ENCODE measurements at regions not wholly inside any gene's neighbourhood (a gene's known extent, or its start where the extent isn't known, plus 50 kb on each side); places are given as distances from the start of the nearest gene placed in this dataset.
A peak's percentile ranks its signal among the peaks of the same experiment; 100 is the strongest.
"Not testable (repeated sequence)": the region's sequence is repeated elsewhere in the genome, so short reads cannot be mapped to it uniquely, and the experiment has no call there.

- TF ChIP-seq, protein P1, sequence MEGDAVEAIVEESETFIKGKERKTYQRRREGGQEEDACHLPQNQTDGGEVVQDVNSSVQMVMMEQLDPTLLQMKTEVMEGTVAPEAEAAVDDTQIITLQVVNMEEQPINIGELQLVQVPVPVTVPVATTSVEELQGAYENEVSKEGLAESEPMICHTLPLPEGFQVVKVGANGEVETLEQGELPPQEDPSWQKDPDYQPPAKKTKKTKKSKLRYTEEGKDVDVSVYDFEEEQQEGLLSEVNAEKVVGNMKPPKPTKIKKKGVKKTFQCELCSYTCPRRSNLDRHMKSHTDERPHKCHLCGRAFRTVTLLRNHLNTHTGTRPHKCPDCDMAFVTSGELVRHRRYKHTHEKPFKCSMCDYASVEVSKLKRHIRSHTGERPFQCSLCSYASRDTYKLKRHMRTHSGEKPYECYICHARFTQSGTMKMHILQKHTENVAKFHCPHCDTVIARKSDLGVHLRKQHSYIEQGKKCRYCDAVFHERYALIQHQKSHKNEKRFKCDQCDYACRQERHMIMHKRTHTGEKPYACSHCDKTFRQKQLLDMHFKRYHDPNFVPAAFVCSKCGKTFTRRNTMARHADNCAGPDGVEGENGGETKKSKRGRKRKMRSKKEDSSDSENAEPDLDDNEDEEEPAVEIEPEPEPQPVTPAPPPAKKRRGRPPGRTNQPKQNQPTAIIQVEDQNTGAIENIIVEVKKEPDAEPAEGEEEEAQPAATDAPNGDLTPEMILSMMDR (IDR thresholded peaks at IDR 0.05), result no peak
- no peak overlapping the region for H3K4me3 ChIP-seq
- no peak overlapping the region for H3K27ac ChIP-seq
- no peaks in the 10 kb centered on the region for H3K4me1 ChIP-seq
- intact Hi-C loops (cut with DNase I), result no loop called here
- ATAC-seq (no peak), DNase-seq (peak in 1 of 4 donors; percentile 60)
- H3K27me3 ChIP-seq, result no peaks in the 10 kb centered on the region
- peaks cover 0 to 6% of the 10 kb centered on the region in 2 donors for H3K9me3 ChIP-seq
- H3K36me3 ChIP-seq, result no peaks in the 10 kb centered on the region
Measured at GRCh38 chr3:20552605-20553275, 366.7 kb upstream of the SGO1 start.

DNA sequence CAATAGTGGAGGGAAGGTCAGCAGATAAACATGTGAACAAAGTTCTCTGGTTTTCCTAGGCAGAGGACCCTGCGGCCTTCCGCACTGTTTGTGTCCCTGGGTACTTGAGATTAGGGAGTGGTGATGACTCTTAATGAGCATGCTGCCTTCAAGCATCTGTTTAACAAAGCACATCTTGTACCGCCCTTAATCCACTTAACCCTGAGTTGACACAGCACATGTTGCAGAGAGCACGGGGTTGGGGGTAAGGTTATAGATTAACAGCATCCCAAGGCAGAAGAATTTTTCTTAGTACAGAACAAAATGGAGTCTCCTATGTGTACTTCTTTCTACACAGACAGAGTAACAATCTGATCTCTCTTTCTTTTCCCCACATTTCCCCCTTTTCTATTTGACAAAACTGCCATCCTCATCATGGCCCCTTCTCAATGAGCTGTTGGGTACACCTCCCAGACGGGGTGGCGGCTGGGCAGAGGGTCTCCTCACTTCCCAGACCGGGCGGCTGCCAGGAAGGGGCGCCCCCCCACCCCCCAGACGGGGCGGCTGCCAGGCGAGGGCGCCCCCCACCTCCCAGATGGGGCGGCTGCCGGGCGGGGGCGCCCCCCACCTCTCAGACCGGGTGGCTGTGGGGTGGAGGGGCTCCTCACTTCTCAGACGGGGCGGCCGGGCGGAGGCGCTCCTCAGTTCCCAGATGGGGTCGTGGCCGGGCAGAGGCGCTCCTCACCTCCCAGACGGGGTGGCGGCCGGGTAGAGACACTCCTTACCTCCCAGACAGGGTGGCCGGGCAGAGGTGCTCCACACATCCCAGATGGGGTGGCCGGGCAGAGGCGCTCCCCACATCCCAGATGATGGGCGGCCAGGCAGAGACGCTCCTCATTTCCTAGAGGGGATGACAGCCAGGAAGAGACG, 361.6 kb upstream of the SGO1 start:
- intact Hi-C loops (cut with DNase I); H3K9me3 ChIP-seq; H3K4me3 ChIP-seq; H3K27ac ChIP-seq; H3K27me3 ChIP-seq; H3K36me3 ChIP-seq; H3K4me1 ChIP-seq; ATAC-seq: not testable (repeated sequence)
- peak in 1 of 4 donors; percentile 63 for DNase-seq

DNA sequence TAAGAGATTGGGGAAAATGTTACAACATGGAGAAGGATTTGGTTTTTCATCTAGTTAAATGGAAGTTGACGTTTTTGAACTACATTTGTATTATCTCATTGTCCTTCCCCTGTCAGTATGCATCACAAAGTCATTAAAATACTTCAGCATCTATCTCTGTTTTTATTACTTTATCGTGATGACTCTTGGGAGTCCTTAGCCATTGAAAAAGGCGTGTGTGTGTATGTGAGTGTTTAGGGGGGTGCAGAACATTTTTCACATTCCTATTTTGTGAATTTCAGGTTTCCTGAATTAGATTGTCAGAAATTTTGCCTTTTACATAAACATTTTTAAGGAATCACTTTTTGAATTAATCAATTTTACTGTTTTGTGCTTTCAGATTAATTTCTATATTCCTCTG, 360.6 kb upstream of the SGO1 start:
- intact Hi-C loops (cut with DNase I), result no loop called here
- no peak overlapping the region for H3K4me3 ChIP-seq
- H3K36me3 ChIP-seq, result no peaks in the 10 kb centered on the region
- no peaks in the 10 kb centered on the region for H3K4me1 ChIP-seq
- no peak for DNase-seq
- no peak for ATAC-seq
- H3K27ac ChIP-seq, result no peak overlapping the region
- H3K9me3 ChIP-seq, result peaks cover 0 to 2% of the 10 kb centered on the region in 2 donors
- TF ChIP-seq, protein P1 (IDR thresholded peaks at IDR 0.05), result no peak
- no peaks in the 10 kb centered on the region for H3K27me3 ChIP-seq

DNA sequence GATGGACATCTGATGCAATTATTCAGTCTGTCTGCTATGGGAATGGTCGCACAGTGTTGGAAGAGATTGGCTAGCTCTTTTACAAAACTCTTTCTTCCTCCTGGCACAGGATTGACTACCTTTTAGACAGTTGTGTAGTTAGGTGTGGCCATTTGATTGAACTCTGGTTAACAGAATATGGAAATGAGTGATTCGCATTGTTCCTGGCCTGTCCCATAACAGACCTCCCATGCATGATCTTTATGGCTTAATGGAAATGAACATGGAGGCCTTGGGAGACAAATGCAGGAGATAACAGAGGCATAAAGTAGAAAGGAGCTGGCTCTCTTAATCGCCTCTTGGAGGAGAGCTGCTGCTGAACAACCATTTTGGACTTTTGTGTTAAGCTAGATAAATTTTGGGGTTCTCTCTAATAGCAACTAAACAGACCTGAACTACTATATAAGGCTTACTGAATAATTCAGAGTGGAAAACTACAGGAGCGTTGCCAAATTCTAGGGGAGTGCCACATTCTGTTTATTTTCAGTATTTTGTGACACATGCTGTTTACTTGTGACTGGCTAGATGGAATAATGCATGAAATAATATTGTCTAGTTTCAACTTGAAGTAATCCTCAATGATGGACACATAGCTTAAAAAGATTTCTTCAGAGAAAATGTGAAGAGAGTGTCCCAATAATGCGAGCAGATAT, 357.7 kb upstream of the SGO1 start:
- Histone ChIP-seq H3K27ac (no peak overlapping the region), H3K36me3 (no peaks in the 10 kb centered on the region), H3K27me3 (no peaks in the 10 kb centered on the region), H3K4me3 (no peak overlapping the region), H3K9me3 (peaks cover 0 to 2% of the 10 kb centered on the region in 2 donors), H3K4me1 (no peaks in the 10 kb centered on the region)
- intact Hi-C loops (cut with DNase I), result no loop called here
- ATAC-seq (no peak), DNase-seq (no peak)
- TF ChIP-seq, protein P1 (IDR thresholded peaks at IDR 0.05), result no peak

- H3K4me3 ChIP-seq, result no peak overlapping the region
- intact Hi-C loops (cut with DNase I), result no loop called here
- H3K27me3 ChIP-seq, result no peaks in the 10 kb centered on the region
- no peaks in the 10 kb centered on the region for H3K36me3 ChIP-seq
- no peaks in the 10 kb centered on the region for H3K4me1 ChIP-seq
- H3K9me3 ChIP-seq, result no peaks in the 10 kb centered on the region
- ATAC-seq (no peak), DNase-seq (no peak)
- H3K27ac ChIP-seq, result no peak overlapping the region
- TF ChIP-seq, protein P1 (IDR thresholded peaks at IDR 0.05), result no peak
Measured at GRCh38 chr3:20540066-20540465, 354.1 kb upstream of the SGO1 start.

Data from left lung (tissue), 4 donors.